PC-3 (cell line): ENCODE measurements at regions not wholly inside any gene's neighbourhood (a gene's known extent, or its start where the extent isn't known, plus 50 kb on each side); places are given as distances from the start of the nearest gene placed in this dataset.

ENCODE experiments used
- ATAC-seq: fragments of 200-7000 bp; cut with Tn5 transposase; 2 replicates; pipeline ENCODE4 v1.9.1; 2020; ENCODE audit warnings: mild to moderate bottlenecking, moderate library complexity
- BruUV-seq: library from RNA; stranded (reverse); fragments of 400-500 nt; replicated peaks from 2 replicates; lab custom pipeline; 2021; lab: Mats Ljungman, UMichigan
- CTCF ChIA-PET: fragments of 300-600 bp; sonication (Branson Sonifier 250); formaldehyde crosslinking; loops from one replicate; lab custom pipeline; 2022; ENCODE audit warnings: antibody characterized with exemption; lab: Charles Lee
- POLR2A ChIA-PET: fragments of 300-600 bp; sonication (Branson Sonifier 250); formaldehyde crosslinking; loops from one replicate; lab custom pipeline; 2022; ENCODE audit warnings: antibody characterized with exemption; ENCODE audit not compliant: unreplicated experiment; lab: Charles Lee
- DNase-seq: peaks from one replicate; pipeline ENCODE4 v3.0.0-alpha.2; 2015
- H2AFZ ChIP-seq: fragments of 300-600 bp; sonication (generic); 2 replicates; pipeline ENCODE4 v1.6.0; 2016; ENCODE audit warnings: antibody characterized with exemption, low read length
- H3F3A ChIP-seq: fragments of 300-600 bp; sonication (generic); one replicate; pipeline ENCODE4 v1.6.0; 2017; ENCODE audit warnings: antibody characterized with exemption, low read length, control low read depth, mild to moderate bottlenecking; ENCODE audit not compliant: unreplicated experiment
- H3K27ac ChIP-seq: fragments of 300-600 bp; sonication (generic); 2 replicates; pipeline ENCODE4 v1.5.1; 2016; ENCODE audit warnings: mild to moderate bottlenecking, low read length
- H3K27me3 ChIP-seq: fragments of 300-600 bp; sonication (generic); 2 replicates; pipeline ENCODE4 v1.6.1; 2016; ENCODE audit warnings: low read length, mixed read lengths
- H3K36me3 ChIP-seq: fragments of 300-600 bp; sonication (generic); 2 replicates; pipeline ENCODE4 v1.6.1; 2016; ENCODE audit warnings: low read depth, mixed run types, low read length, mixed read lengths
- H3K4me1 ChIP-seq: fragments of 300-600 bp; sonication (generic); 2 replicates; pipeline ENCODE4 v1.5.1; 2016; ENCODE audit warnings: low read length; ENCODE audit not compliant: insufficient read depth
- H3K4me2 ChIP-seq: fragments of 300-600 bp; sonication (generic); 2 replicates; pipeline ENCODE4 v1.6.0; 2016; ENCODE audit warnings: low read length
- H3K4me3 ChIP-seq: fragments of 300-600 bp; sonication (generic); 2 replicates; pipeline ENCODE4 v1.5.1; 2016; ENCODE audit warnings: mild to moderate bottlenecking, low read length, mixed read lengths
- H3K79me2 ChIP-seq: fragments of 300-600 bp; sonication (generic); 2 replicates; pipeline ENCODE4 v1.6.1; 2017; ENCODE audit warnings: low read length, mixed read lengths
- H3K9ac ChIP-seq: fragments of 300-600 bp; sonication (generic); 2 replicates; pipeline ENCODE4 v1.6.0; 2016; ENCODE audit warnings: mild to moderate bottlenecking, low read length
- H3K9me2 ChIP-seq: fragments of 300-600 bp; sonication (generic); replicated peaks from 2 replicates; pipeline ENCODE4 v1.6.1; 2016; ENCODE audit warnings: mixed run types, low read length, mixed read lengths
- H3K9me3 ChIP-seq: fragments of 300-600 bp; sonication (generic); 2 replicates; pipeline ENCODE4 v1.6.1; 2016; ENCODE audit warnings: low read length, mixed read lengths
- H4K20me1 ChIP-seq: fragments of 300-600 bp; sonication (generic); 2 replicates; pipeline ENCODE4 v1.6.1; 2016; ENCODE audit warnings: low read length, mixed read lengths
- CTCF ChIP-seq: fragments of 300-600 bp; sonication (generic); conservative IDR thresholded peaks from 2 replicates; pipeline ENCODE4 v1.5.1; 2017; ENCODE audit warnings: antibody characterized with exemption, low read depth, mild to moderate bottlenecking, low read length
- EZH2 ChIP-seq: fragments of 300-600 bp; sonication (generic); IDR thresholded peaks from one replicate; pipeline ENCODE4 v1.6.1; 2017; ENCODE audit warnings: antibody characterized with exemption, mild to moderate bottlenecking, low read length; ENCODE audit not compliant: unreplicated experiment
- EZH2phosphoT487 ChIP-seq: fragments of 300-600 bp; sonication (generic); IDR thresholded peaks from 2 replicates; pipeline ENCODE4 v1.6.1; 2018; ENCODE audit warnings: mild to moderate bottlenecking, antibody characterized with exemption, low read length, borderline replicate concordance
- intact Hi-C: fragments of 100-400 bp; cut with micrococcal nuclease; formaldehyde crosslinking; loops from 2 replicates; pipeline ENCODE4 v1.9.0; 2023

- Histone ChIP-seq H3K4me2 (no peak overlapping the region), H3K27me3 (no peaks in the 10 kb centered on the region), H4K20me1 (no peaks in the 10 kb centered on the region), H3K9ac (no peak overlapping the region), H2AFZ (no peak overlapping the region), H3K9me3 (no peaks in the 10 kb centered on the region), H3K4me3 (no peak overlapping the region), H3K9me2 (no peaks in the 10 kb centered on the region), H3K36me3 (no peaks in the 10 kb centered on the region), H3K27ac (peak overlapping the region; percentile 29; the same call in 1 of the 2 replicates), H3K4me1 (peaks cover 4% of the 10 kb centered on the region; the same call in 1 of the 2 replicates), H3F3A (no peaks in the 10 kb centered on the region), H3K79me2 (no peaks in the 10 kb centered on the region)
- ChIA-PET POLR2A (no interaction called here), CTCF (no interaction called here)
- no TSS peak for BruUV-seq
- intact Hi-C loops, result no loop called here
- no peak for TF ChIP-seq CTCF
- TF ChIP-seq EZH2, result no peak
- no peak for TF ChIP-seq EZH2phosphoT487
- ATAC-seq (peak; percentile 65), DNase-seq (peak; percentile 33)
These were observed 50.9 kb upstream of the CCDC28A start for GRCh38 chr6:138722425-138723371.
